GM12875 (cell line): ENCODE measurements at regions not wholly inside any gene's neighbourhood (a gene's known extent, or its start where the extent isn't known, plus 50 kb on each side); places are given as distances from the start of the nearest gene placed in this dataset.

Source experiments
- H3K4me3 ChIP-seq: one replicate; pipeline ENCODE4 v1.5.1; 2011; ENCODE audit warnings: low read depth, low read length, control low read depth
- CTCF ChIP-seq: IDR thresholded peaks from 2 replicates; pipeline ENCODE4 v1.5.1; 2011; ENCODE audit warnings: low read depth, mild to moderate bottlenecking, control low read depth, inconsistent platforms, low read length, moderate library complexity, borderline replicate concordance; ENCODE audit not compliant: insufficient read depth

DNA sequence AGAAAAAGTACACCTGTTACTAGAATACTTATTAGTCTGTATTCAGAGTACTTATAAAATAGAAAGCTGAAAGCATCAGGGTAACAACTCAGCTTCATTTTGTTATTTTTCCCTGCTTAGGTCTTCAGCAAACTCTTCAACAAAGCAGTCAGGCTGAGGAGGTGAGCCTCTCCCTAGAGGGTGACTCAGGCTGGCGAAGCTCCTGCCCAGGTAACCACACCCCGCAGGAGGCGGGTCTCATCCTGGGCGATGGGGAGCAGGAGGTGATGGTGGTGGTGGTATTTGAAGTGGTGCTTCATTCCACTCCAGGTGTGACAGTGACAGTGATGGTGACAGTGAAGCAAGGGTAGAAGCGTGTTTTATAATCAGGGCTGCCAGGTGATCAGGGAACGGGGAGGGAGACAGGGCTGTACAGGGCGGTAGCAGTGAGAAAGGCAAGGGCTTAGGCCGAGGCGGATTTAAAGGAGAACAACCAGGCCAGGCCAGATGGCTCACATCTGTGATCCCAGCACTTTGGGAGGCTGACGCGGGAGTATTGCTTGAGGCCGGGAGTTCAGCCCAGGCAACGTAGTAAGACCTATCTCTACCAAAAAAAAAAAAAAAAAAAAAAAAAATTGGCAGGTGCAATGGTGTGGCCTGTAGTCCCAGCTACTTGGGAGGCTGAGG, 127.1 kb downstream of the SOCS6 start:
- no peak for TF ChIP-seq CTCF
- H3K4me3 ChIP-seq = no peak overlapping the region

GRCh38 chr18:70414315-70414900, 125.6 kb downstream of the SOCS6 start:
- no peak overlapping the region for H3K4me3 ChIP-seq
- no peak for TF ChIP-seq CTCF

DNA sequence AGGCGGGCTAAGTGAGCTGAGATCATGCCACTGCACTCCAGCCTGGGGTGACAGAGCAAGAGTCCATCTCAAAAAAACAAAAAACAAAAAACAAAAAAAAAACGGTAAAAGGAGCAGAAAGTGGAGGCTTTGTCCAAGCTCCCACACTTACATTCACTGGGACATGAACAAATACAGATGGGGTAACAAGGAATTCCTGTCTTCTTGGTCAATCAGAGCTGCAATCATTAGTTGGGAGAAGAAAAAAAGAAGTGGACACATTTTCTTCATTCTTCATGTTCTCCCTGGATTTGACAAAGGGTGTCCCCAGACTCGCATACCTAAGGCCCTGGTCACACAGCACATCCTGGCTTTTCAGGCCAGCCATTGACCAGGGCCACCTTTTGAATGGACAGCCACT, 124.6 kb downstream of the SOCS6 start:
- TF ChIP-seq CTCF = no peak

GRCh38 chr18:70411876-70412435, 123.1 kb downstream of the SOCS6 start:
- no peak for TF ChIP-seq CTCF

More for the DNA sequence above, 124.6 kb downstream of the SOCS6 start:
- no peak overlapping the region for H3K4me3 ChIP-seq

DNA sequence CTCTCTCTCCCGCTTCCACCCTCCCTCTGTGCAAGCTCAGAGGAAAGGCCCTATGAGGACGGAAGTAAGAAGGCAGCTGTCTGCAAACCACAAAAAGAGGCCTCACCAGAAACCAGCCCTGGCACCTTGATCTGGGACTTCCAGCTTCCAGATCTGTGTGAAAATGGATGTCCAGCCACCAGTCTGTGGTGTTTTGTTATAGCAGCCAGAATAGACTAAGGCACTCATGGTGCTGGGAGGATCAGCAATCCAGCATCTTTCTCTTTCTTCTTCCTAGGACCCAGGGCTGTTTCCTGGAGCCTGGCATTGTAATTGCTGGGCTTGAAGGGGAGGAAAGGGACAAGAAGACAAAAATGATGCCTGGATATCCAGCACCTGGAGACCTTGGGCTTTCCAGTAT, 122.5 kb downstream of the SOCS6 start:
- no peak overlapping the region for H3K4me3 ChIP-seq
- TF ChIP-seq CTCF = no peak

More at GRCh38 chr18:70411876-70412435, 123.1 kb downstream of the SOCS6 start:
- H3K4me3 ChIP-seq = no peak overlapping the region

- TF ChIP-seq CTCF = no peak
- no peak overlapping the region for H3K4me3 ChIP-seq
Measured at GRCh38 chr18:70405052-70405451, 116.2 kb downstream of the SOCS6 start.

DNA sequence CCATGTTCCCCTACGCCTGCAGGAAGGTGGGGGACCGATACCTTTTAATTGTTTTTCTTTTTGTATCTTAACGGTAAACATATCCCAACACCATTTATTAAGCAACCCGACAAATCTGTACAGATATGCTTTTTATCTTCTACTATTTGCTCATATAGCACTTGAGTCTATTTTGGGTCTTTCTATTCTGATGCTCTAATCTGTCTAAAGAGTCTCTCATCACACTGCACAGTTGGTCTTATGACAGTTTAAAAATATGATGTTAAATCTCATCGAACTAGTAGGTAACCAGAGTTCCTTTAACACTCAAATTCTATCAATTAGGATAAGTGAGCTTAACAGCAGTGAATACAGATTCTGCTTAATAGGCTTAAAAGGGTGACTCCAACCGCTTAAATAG, 111.6 kb downstream of the SOCS6 start:
- no peak for TF ChIP-seq CTCF
- H3K4me3 ChIP-seq = no peak overlapping the region
